K562 (cell line): ENCODE measurements at regions not wholly inside any gene's neighbourhood (a gene's known extent, or its start where the extent isn't known, plus 50 kb on each side); places are given as distances from the start of the nearest gene placed in this dataset.

Experiments
- ATAC-seq: fragments of 200-7000 bp; cut with Tn5 transposase; 3 replicates; pipeline ENCODE4 v1.9.1; 2020; ENCODE audit warnings: moderate library complexity
- BruUV-seq: library from RNA; stranded (reverse); fragments of 400-500 nt; replicated peaks from 2 replicates; lab custom pipeline; 2021; lab: Mats Ljungman, UMichigan
- CTCF ChIA-PET: fragments of 300-600 bp; formaldehyde crosslinking; extraction: SDS; loops from one replicate; lab custom pipeline; 2021; ENCODE audit warnings: low intra/inter-chr PET ratio; lab: Yijun Ruan, JAX
- POLR2A ChIA-PET: fragments of 300-600, 350-650 bp; sonication (Branson Sonifier 250); formaldehyde crosslinking; extraction: SDS; loops from one replicate; lab custom pipeline; 2021; ENCODE audit warnings: antibody characterized with exemption, inconsistent platforms; lab: Yijun Ruan, JAX
- DNase-seq, 4 experiments: peaks; one replicate each; pipeline versions ENCODE4 v3.0.0 to v3.0.0-alpha.2; 2011 to 2018; ENCODE audit warnings: low spot score in 3 of 4, mixed read lengths in 3 of 4; ENCODE audit errors: extremely low read depth in 1 of 4
- FAIRE-seq: peaks from 2 replicates; lab custom pipeline; 2011; peaks lifted over from hg19 to GRCh38; lab: Jason Lieb, UNC
- H2AFZ ChIP-seq: 2 replicates; pipeline ENCODE4 v1.6.0; 2011; ENCODE audit warnings: low read depth, low read length, control low read depth, inconsistent platforms
- H3K27ac ChIP-seq: fragments of 200-600 bp; 3 replicates; pipeline ENCODE4 v1.8.0; 2011; ENCODE audit warnings: low read depth, mild to moderate bottlenecking, control low read depth, inconsistent platforms, low read length, moderate library complexity, mixed read lengths; ENCODE audit errors: extremely low read depth
- H3K27me3 ChIP-seq, 2 experiments: fragments of 300-600 bp in 1 of 2; 2 replicates in 1 of 2; 3 replicates in 1 of 2; pipeline versions ENCODE4 v1.6.0 to v1.8.0; 2011; ENCODE audit warnings: inconsistent platforms in 2 of 2, low read length in 2 of 2, mild to moderate bottlenecking in 1 of 2, mixed read lengths in 1 of 2, moderate library complexity in 1 of 2; ENCODE audit not compliant: control insufficient read depth in 2 of 2, insufficient read depth in 2 of 2
- H3K36me3 ChIP-seq: fragments of 300-600 bp; 3 replicates; pipeline ENCODE4 v1.8.0; 2011; ENCODE audit warnings: mild to moderate bottlenecking, low read length, inconsistent platforms; ENCODE audit not compliant: control insufficient read depth, insufficient read depth
- H3K4me1 ChIP-seq, 2 experiments: fragments of 200-600 bp in 1 of 2; replicated peaks in 1 of 2; 2 replicates in 1 of 2; 3 replicates in 1 of 2; pipeline versions ENCODE4 v1.5.1 to v1.8.0; 2011; ENCODE audit warnings: inconsistent platforms in 2 of 2, low read length in 2 of 2, mild to moderate bottlenecking in 1 of 2, mixed read lengths in 1 of 2, moderate library complexity in 1 of 2; ENCODE audit not compliant: control insufficient read depth in 2 of 2, insufficient read depth in 2 of 2
- H3K4me2 ChIP-seq: 2 replicates; pipeline ENCODE4 v1.6.1; 2011; ENCODE audit warnings: low read length, control low read depth, inconsistent platforms, mixed read lengths; ENCODE audit not compliant: insufficient read depth
- H3K4me3 ChIP-seq: fragments of 200-600 bp; sonication (generic), shearing (Covaris generic); 2 replicates; pipeline ENCODE4 v1.5.1; 2016; ENCODE audit warnings: control low read depth, inconsistent platforms
- H3K79me2 ChIP-seq: fragments of 200-600 bp; 3 replicates; pipeline ENCODE4 v1.8.0; 2011; ENCODE audit warnings: low read length, inconsistent platforms; ENCODE audit not compliant: control insufficient read depth, insufficient read depth
- H3K9ac ChIP-seq, 2 experiments: 2 replicates each; pipeline versions ENCODE4 v1.6.0 to v1.6.1; 2011; ENCODE audit warnings: low read depth in 2 of 2, low read length in 2 of 2, control low read depth in 1 of 2, inconsistent platforms in 1 of 2, mild to moderate bottlenecking in 1 of 2, mixed read lengths in 1 of 2; ENCODE audit not compliant: insufficient read depth in 1 of 2
- H3K9me1 ChIP-seq: one replicate; pipeline ENCODE4 v1.6.0; 2011; ENCODE audit warnings: inconsistent platforms, mild to moderate bottlenecking, low read length, moderate library complexity; ENCODE audit not compliant: control insufficient read depth, insufficient read depth
- H3K9me3 ChIP-seq: replicated peaks from 2 replicates; pipeline ENCODE4 v1.5.1; 2011; ENCODE audit warnings: low read depth, low read length, inconsistent platforms; ENCODE audit not compliant: control insufficient read depth, insufficient read depth
- H4K20me1 ChIP-seq: replicated peaks from 2 replicates; pipeline ENCODE4 v1.6.1; 2011; ENCODE audit warnings: low read length, inconsistent platforms, mixed read lengths; ENCODE audit not compliant: control insufficient read depth, insufficient read depth
- CBFA2T3 ChIP-seq: fragments of 450-650 bp; IDR thresholded peaks from 2 replicates; pipeline ENCODE4 v1.6.1; 2017
- LARP7 ChIP-seq: fragments of 450-650 bp; IDR thresholded peaks from 2 replicates; pipeline ENCODE4 v1.6.1; 2016
- RUNX1 ChIP-seq: sonication (generic); IDR thresholded peaks from 2 replicates; pipeline ENCODE4 v1.6.1; 2016; ENCODE audit warnings: antibody characterized with exemption, low read depth
- THRAP3 ChIP-seq: fragments of 450-650 bp; IDR thresholded peaks from 2 replicates; pipeline ENCODE4 v1.6.1; 2016; ENCODE audit warnings: mild to moderate bottlenecking, inconsistent platforms, borderline replicate concordance
- ZBTB12 ChIP-seq: fragments of 250-450 bp; sonication (Bioruptor Pico); IDR thresholded peaks from 2 replicates; pipeline ENCODE4 v1.4.0; 2020
- WGBS: fragments of 100-300 bp; shearing (Covaris generic); methylation state at CpG from one replicate; pipeline ENCODE4 v1.1.6; 2016; ENCODE audit warnings: low coverage, mixed read lengths; ENCODE audit not compliant: insufficient coverage; ENCODE audit errors: missing lambda C conversion rate; 5-methylcytosine and 5-hydroxymethylcytosine counted together
- in situ Hi-C: fragments of 300-500 bp; cut with MboI; formaldehyde crosslinking; loops from 4 replicates; pipeline ENCODE4 v1.15.0; 2018; ENCODE audit warnings: inconsistent platforms, mixed read lengths
- intact Hi-C: fragments of 100-400 bp; cut with micrococcal nuclease; formaldehyde crosslinking; loops from 2 replicates; pipeline ENCODE4 v1.14.2; 2022

- CTCF ChIA-PET = no interaction called here
- H3K9ac ChIP-seq = no peak overlapping the region
- H2AFZ ChIP-seq = peak overlapping the region; percentile 40; the same call in 1 of the 2 replicates
- POLR2A ChIA-PET = no interaction called here
- TF ChIP-seq THRAP3 (no peak), CBFA2T3 (no peak), RUNX1 (no peak), LARP7 (no peak), ZBTB12 (no peak)
- WGBS = 52% methylated on average over 8 of the region's 8 CpGs
- ATAC-seq (no peak), FAIRE-seq (no peak), DNase-seq (no peak)
- H3K4me1 ChIP-seq = peaks cover 0 to 13% of the 10 kb centered on the region in 2 experiments; a peak in 3 of 5 replicates
- in situ Hi-C loops (no loop called here), intact Hi-C loops (no loop called here)
- BruUV-seq = no TSS peak
- H3K4me2 ChIP-seq = no peak overlapping the region
- H3K4me3 ChIP-seq = no peak overlapping the region
- no peaks in the 10 kb centered on the region for H4K20me1 ChIP-seq
- H3K9me1 ChIP-seq = no peaks in the 10 kb centered on the region
- no peaks in the 10 kb centered on the region for H3K36me3 ChIP-seq
- no peaks in the 10 kb centered on the region for H3K79me2 ChIP-seq
- H3K27ac ChIP-seq = no peak overlapping the region
- no peaks in the 10 kb centered on the region for H3K9me3 ChIP-seq
- H3K27me3 ChIP-seq = no peaks in the 10 kb centered on the region; a peak in 1 of 5 replicates
Measured at GRCh38 chr7:47681249-47681810, 99.4 kb upstream of the TNS3 start.
